Upper lobe of right lung (tissue), 1 donor: ENCODE measurements at regions not wholly inside any gene's neighbourhood (a gene's known extent, or its start where the extent isn't known, plus 50 kb on each side); places are given as distances from the start of the nearest gene placed in this dataset.
"Not testable (repeated sequence)": the region's sequence is repeated elsewhere in the genome, so short reads cannot be mapped to it uniquely, and the experiment has no call there.

Experiments
- ATAC-seq: fragments of 200-7000 bp; cut with Tn5 transposase; one replicate; pipeline ENCODE4 v1.9.1; 2020; ENCODE audit warnings: mild to moderate bottlenecking, moderate library complexity
- DNase-seq: peaks from one replicate; pipeline ENCODE4 v3.0.0-alpha.2; 2020
- H3K27ac ChIP-seq: fragments of 200-600 bp; one replicate; pipeline ENCODE4 v1.8.0; 2022
- H3K27me3 ChIP-seq: fragments of 200-600 bp; one replicate; pipeline ENCODE4 v1.8.0; 2022; ENCODE audit warnings: mild to moderate bottlenecking
- H3K36me3 ChIP-seq: fragments of 200-600 bp; one replicate; pipeline ENCODE4 v1.8.0; 2022
- H3K4me1 ChIP-seq: fragments of 200-600 bp; one replicate; pipeline ENCODE4 v1.8.0; 2022
- H3K4me3 ChIP-seq: fragments of 200-600 bp; one replicate; pipeline ENCODE4 v1.8.0; 2022; ENCODE audit warnings: mild to moderate bottlenecking
- H3K9me3 ChIP-seq: fragments of 200-600 bp; one replicate; pipeline ENCODE4 v1.8.0; 2022
- CTCF ChIP-seq: fragments of 200-600 bp; IDR thresholded peaks from one replicate; pipeline ENCODE4 v1.8.0; 2022; ENCODE audit warnings: antibody characterized with exemption
- intact Hi-C: fragments of 100-400 bp; cut with DNase I; formaldehyde crosslinking; loops from one replicate; pipeline ENCODE4 v1.11.0; 2022
- donor health status: DM: no; HTN: yes; CAD: no; lungs with severe emphysema.

DNA sequence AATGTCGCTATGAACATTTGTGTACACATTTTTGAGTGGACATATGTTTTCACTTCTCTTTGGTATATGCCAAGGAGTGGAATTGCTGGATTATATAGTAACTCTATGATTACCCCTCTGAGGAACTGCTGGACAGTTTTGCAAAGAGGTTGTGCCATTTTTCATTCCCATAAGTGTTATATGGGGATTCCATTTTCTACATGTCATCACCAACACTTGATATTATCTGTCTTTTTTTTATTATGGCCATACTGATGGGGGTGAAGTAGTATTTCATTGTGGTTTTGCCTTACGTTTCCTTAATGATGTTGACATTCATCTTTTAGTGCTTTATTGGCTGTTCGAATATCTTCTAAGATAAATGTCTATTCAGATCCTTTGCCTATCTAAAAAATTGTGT, 171.8 kb upstream of the LAMA2 start:
- Histone ChIP-seq H3K9me3 (no peaks in the 10 kb centered on the region), H3K36me3 (no peaks in the 10 kb centered on the region), H3K27ac (no peak overlapping the region), H3K27me3 (no peaks in the 10 kb centered on the region), H3K4me1 (no peaks in the 10 kb centered on the region), H3K4me3 (no peak overlapping the region)
- no peak for TF ChIP-seq CTCF
- intact Hi-C loops: no loop called here
- no peak for DNase-seq
- ATAC-seq: no peak

DNA sequence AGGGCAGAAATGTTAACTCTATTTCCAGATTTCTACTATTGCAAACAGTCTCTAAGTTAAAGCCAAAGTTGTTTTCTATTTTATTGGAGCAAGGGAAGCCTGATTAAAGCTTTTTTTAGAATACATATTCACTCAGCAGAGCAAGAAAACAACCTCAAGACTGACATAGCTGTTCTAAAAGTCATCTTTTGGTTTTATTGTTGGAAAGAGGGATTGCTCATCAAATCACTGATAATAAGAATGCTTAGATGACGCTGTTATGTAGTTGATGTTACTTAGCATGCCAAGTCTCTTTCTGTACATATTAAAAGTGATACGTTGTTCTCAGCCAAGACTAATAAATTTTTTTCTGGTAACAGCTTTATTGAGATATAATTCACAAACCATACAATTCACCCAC, 172.6 kb upstream of the LAMA2 start:
- Histone ChIP-seq H3K27ac (no peak overlapping the region), H3K27me3 (no peaks in the 10 kb centered on the region), H3K9me3 (no peaks in the 10 kb centered on the region), H3K36me3 (no peaks in the 10 kb centered on the region), H3K4me1 (no peaks in the 10 kb centered on the region), H3K4me3 (no peak overlapping the region)
- ATAC-seq: no peak
- DNase-seq: no peak
- no peak for TF ChIP-seq CTCF
- intact Hi-C loops: no loop called here

- H3K4me3 ChIP-seq: no peak overlapping the region
- no peak overlapping the region for H3K27ac ChIP-seq
- no peaks in the 10 kb centered on the region for H3K9me3 ChIP-seq
- no peaks in the 10 kb centered on the region for H3K27me3 ChIP-seq
- H3K36me3 ChIP-seq: no peaks in the 10 kb centered on the region
- no peaks in the 10 kb centered on the region for H3K4me1 ChIP-seq
- DNase-seq: no peak
- intact Hi-C loops: no loop called here
- no peak for TF ChIP-seq CTCF
- no peak for ATAC-seq
These were observed 178.3 kb upstream of the LAMA2 start for GRCh38 chr6:128704601-128705000.

DNA sequence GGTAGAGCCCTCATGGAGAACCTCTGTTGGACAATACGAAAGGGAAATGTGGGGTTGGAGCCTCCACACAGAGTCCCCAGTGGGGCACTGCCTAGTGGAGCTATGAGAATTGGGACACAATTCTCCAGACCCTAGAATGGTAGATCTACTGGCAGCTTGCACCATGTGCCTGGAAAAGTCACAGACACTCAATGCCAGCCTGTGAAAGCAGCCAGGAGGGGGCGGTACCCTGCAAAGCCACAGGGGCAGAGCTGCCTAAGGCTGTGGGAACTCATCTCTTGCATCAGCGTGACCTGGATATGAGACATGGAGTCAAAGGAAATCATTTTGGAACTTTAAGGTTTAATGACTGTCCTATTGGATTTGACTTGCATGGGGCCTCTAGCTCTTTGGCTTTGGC, 179.1 kb upstream of the LAMA2 start:
- H3K4me1 ChIP-seq, H3K36me3 ChIP-seq, H3K4me3 ChIP-seq, intact Hi-C loops, H3K9me3 ChIP-seq, H3K27ac ChIP-seq, DNase-seq, H3K27me3 ChIP-seq, ATAC-seq: not testable (repeated sequence)

- no peak for DNase-seq
- H3K9me3 ChIP-seq: no peaks in the 10 kb centered on the region
- H3K36me3 ChIP-seq: no peaks in the 10 kb centered on the region
- no peak overlapping the region for H3K4me3 ChIP-seq
- TF ChIP-seq CTCF: no peak
- no peaks in the 10 kb centered on the region for H3K4me1 ChIP-seq
- no peak for ATAC-seq
- H3K27ac ChIP-seq: no peak overlapping the region
- H3K27me3 ChIP-seq: no peaks in the 10 kb centered on the region
- intact Hi-C loops: no loop called here
These were observed 176.6 kb upstream of the PTPRK start for GRCh38 chr6:128696691-128697689.

DNA sequence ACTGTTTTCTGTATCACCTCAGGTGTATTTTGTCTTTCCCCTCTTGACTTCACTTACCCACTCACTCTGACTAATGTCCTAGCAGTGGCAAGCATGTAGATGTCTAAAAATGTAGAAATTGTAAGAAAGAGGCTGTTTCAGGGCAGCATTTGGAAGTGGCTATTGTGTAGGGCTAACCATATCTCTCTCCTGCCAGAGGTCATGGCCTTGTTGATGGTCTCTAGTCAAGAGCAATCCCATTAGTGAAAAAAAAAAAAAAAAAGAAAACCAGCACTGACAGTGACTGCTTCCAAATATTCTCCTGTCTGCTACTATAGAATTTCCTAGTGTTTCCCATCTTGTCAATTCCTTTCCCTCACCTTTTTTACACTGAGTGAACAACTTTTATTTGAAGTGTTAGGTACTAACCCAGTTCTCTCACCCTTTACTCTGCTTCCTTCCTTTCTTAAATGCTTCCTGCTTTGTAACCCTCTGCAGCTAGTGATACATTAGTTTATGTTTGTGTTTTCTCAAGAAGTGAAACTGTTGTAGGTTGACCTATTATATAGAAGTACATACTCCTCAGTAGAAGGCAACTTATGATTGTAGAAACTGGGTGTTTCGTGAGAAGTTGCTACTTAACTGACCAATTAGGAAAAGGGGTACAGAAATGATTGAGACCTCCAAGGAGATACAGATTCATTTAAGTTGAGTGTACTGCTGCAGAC, 174.1 kb upstream of the PTPRK start:
- ATAC-seq (no peak), DNase-seq (no peak)
- no peaks in the 10 kb centered on the region for H3K36me3 ChIP-seq
- no peaks in the 10 kb centered on the region for H3K9me3 ChIP-seq
- no peaks in the 10 kb centered on the region for H3K27me3 ChIP-seq
- H3K27ac ChIP-seq: no peak overlapping the region
- no peak overlapping the region for H3K4me3 ChIP-seq
- intact Hi-C loops: no loop called here
- no peak for TF ChIP-seq CTCF
- H3K4me1 ChIP-seq: no peaks in the 10 kb centered on the region
